ENCODE measurements at regions not wholly inside any gene's neighbourhood (a gene's known extent, or its start where the extent isn't known, plus 50 kb on each side); places are given as distances from the start of the nearest gene placed in this dataset.
"Not testable (repeated sequence)": the region's sequence is repeated elsewhere in the genome, so short reads cannot be mapped to it uniquely, and the experiment has no call there.

DNA sequence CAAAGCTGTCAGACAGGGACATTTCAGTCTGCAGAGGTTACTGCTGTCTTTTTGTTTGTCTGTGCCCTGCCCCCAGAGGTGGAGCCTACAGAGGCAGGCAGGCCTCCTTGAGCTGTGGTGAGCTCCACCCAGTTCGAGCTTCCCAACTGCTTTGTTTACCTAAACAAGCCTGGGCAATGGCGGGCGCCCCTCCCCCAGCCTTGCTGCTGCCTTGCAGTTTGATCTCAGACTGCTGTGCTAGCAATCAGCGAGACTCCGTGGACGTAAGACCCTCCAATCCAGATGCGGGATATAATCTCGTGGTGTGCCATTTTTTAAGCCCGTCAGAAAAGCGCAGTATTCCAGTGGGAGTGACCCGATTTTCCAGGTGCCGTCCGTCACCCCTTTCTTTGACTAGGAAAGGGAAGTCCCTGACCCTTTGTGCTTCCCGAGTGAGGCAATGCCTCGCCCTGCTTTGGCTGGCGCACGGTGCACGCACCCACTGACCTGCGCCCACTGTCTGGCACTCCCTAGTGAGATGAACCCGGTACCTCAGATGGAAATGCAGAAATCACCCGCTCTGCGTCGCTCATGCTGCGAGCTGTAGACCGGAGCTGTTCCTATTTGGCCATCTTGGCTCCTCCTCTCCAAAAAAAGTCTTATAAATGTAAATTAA lies 54.1 kb upstream of the RIMS1 start:
- TF ChIP-seq YY1 (IDR thresholded peaks at IDR 0.05; ENCODE audit: insufficient read depth, insufficient read length); ZNF274 (IDR thresholded peaks at IDR 0.05; ENCODE audit: low read depth, low read length): not testable (repeated sequence)

Measured in NT2/D1 (cell line).